HG03139 (cell line): ENCODE measurements at regions not wholly inside any gene's neighbourhood (a gene's known extent, or its start where the extent isn't known, plus 50 kb on each side); places are given as distances from the start of the nearest gene placed in this dataset.
"Not testable (repeated sequence)": the region's sequence is repeated elsewhere in the genome, so short reads cannot be mapped to it uniquely, and the experiment has no call there.

Source experiments
- ATAC-seq: cut with Tn5 transposase; IDR thresholded peaks from one replicate; pipeline ENCODE4 v1.9.1; 2021; ENCODE audit not compliant: unreplicated experiment

DNA sequence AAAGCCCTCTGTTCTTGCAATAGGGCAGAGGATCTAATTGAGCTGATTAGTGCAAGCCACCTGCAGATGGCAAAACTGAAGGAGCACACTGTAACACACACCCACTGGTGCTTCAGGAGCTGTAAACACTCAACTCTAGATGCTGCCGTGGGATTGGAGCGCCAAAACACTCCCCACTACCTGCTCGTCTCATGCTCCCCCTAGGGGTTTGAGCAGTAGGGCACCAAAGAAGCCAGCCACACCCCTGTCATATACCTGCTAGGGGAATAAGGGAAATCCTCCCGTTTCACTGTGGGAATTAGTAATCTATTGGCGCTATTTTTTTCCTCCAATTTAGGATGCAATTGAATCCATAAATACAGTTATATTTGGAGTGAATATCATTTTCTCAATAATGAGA, 360.2 kb downstream of the GLUD2 start:
- no peak for ATAC-seq

DNA sequence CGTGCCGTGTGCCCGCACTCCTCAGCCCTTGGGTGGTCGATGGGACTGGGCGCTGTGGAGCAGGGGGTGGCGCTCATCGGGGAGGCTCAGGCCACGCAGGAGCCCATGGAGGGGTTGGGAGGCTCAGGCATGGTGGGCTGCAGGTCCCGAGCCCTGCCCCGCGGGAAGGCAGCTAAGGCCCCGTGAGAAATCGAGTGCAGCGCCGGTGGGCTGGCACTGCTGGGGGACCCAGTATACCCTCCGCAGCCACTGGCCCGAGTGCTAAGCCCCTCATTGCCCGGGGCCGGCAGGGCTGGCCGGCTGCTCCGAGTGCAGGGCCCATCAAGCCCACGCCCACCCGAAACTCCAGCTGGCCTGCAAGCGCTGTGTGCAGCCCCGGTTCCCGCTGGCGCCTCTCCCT, 384.1 kb downstream of the GLUD2 start:
- not testable (repeated sequence) for ATAC-seq

DNA sequence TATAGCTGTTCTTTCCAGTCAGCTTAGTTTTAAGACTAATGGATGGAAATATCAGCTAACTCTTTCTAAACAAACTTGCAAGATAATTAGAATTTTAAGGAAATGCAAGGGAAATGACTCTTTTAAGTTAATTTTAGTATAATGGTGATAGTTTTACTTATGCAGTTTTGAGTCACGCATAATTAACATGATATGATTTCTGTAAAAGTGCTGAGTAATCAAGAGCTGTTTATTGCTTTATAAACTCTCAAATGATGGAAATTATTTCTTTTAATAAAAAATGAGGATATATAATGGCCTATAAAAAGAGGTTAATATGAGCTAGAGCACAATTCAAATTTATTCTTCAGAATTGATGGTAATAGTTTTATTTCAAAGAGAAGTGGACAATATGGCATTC, 385.9 kb downstream of the GLUD2 start:
- ATAC-seq = no peak

DNA sequence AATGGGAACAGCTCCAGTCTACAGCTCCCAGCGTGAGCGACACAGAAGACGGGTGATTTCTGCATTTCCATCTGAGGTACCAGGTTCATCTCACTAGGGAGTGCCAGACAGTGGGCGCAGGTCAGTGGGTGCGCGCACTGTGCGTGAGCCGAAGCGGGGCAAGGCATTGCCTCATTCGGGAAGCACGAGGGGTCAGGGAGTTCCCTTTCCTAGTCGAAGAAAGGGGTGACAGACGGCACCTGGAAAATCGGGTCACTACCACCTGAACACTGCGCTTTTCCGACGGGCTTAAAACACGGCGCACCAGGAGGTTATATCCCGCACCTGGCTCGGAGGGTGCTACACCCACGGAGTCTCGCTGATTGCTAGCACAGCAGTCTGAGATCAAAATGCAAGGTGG, 390.3 kb downstream of the GLUD2 start:
- ATAC-seq = not testable (repeated sequence)

DNA sequence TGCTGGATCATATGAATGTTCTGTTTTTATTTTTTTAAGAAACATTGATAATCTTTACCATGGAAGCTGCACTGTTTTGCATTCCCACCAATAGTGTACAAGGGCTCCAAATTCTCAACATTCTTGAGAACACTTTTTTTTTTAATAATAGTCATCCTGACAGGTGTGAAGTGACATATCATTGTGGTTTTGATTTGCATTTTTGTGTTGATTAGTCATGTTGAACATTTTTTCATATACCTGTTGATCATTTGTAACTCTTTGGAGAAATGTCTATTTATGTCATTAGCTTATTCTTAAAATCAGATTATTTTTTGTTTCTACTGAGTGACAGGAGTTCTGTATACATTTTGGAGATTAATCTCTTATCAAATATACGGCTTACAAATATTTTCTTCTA, 408.5 kb downstream of the GLUD2 start:
- no peak for ATAC-seq

DNA sequence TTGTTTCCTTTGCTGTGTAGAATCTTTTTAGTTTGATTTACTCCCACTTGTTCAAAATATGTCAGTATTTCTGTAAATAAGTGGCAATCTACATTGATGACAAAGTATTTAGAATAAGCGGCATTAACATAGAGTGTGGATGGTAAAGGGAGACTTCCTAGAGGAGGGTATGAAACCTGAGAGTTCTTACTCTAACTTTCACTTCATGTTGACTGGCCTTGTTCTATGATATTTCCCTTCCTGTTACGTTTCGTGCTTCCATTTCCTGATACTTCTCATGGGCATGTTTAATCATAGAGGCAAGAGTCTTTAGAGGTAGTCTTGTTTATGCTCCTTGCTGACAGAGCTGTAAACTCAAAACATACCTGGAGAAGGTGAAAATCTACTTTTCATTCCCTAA, 408.9 kb downstream of the GLUD2 start:
- ATAC-seq = peak; percentile 94

DNA sequence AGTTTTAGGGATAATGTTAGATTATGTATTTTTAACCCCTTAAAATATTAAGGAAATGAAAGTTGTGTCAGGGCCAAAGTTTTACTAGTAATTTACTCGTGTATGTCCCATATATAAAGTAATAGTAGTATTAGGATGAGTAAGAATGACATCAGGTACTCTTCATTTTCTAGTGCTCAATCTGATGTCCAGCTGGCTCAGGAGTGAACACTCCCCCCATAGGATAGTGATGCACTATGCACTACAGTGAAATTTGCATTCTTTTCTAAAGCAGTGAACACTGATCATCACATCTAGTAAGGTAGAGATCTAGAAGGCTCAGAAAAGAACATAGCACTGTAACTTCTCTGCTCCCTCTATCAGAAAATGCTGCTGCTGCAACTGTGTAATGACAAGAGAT, 409.7 kb downstream of the GLUD2 start:
- ATAC-seq = no peak

DNA sequence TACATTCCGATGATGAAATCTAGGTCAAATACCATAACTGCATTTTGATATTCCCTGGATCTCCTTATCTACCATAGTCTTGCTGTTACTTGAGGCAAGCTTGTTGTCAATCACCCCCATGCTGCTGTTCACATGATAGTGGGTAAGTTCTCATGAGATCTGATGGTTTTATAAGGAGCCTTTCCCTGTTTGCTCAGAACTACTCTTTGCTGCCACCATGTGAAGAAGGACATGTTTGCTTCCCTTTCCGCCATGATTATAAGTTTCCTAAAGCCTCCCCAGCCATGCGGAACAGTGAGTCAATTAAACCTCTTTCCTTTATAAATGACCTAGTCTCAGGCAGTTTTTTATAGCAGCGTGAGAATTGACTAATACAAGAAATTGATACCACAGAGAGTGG, 432.0 kb downstream of the GLUD2 start:
- no peak for ATAC-seq

DNA sequence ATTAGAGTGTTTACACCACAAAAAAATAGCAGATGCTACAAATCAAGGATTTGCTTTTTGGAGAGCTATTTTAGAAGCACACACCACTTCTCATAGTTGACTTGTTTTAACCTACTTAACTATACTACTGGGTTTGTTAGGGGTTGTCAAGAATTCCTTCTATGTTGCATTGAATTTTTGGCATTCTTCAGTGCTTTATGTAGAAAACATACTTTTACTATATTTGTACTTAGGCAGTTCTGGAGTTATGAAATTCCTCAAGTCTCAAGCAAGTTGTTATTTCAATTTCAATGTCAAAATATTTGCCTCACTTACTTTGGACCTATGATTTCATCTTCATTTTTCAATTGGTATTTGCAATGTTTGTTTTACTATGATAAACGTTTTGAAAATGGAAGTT, 449.6 kb downstream of the GLUD2 start:
- ATAC-seq = no peak

DNA sequence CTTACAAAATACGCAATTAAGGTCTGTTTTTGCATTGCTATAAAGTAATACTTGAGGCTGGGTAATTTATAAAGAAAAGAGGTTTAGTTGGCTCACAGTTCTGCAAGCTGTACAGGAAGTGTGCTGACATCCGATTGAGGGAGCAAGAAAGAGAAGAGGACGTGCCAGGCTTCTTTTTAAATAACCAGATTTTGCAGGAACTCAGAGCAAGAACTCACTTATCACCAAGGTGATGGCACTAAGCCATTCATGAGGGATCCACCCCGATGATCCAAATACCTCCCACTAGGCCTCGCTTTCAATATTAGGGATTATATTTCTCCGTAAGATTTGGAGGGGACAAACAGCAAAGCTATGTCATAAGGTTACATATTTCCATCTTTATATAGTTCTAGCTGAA, 456.7 kb downstream of the GLUD2 start:
- no peak for ATAC-seq

DNA sequence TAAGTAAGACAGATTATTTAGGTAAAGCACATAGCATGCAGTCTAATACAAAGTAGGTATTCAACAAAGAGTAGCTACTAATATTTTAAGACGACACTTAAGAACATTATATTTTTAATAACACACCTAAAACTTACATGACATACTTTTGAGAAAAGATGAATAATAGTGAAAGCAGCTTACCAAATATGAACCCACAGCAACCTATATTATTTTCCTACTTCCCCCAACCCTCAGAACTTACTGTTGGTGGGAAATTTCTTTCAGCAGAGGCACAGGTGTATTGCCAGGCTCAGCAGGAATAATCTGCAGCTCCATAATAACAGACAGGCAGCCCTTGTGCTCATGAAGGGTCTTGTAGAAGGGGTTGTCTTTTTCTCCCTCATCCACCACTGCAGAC, 498.9 kb downstream of the GLUD2 start:
- no peak for ATAC-seq

DNA sequence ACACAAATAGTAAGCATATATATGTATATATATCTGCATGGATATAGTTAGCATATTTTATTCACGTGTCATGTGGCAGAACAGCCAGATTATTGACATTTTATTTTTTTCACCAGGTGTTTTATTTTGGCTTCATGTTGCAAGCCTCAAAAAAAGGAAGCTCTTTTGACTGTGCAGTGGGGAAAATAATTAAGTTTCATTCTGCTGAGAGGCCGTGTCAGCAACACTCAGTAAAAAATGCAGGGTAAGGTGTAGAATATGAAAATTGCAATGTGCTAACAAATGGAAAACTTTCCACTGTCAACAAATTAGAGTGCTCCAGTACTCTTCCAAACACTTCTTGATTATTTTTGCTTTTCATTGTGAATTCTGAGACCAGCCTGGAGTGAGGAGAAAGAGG, 511.5 kb downstream of the GLUD2 start:
- no peak for ATAC-seq

DNA sequence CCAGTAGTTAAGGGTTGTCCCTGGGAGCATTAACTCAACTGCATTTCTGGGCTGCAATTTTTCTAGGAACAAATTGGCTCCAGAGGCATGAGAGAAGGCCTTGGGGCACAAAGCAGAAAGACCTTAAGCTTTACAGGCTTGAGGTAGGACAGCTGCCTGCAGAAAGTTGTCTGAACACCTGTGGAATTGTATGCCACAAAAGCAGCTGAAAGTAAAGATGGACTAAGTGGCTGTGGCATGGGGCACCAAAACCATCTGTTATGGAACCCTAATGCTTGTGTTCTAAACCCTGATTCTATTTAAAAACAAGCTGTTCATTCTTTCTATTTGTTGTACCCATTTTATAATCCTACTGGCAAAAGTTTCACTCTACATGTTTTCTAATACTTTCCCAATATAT, 515.2 kb downstream of the GLUD2 start:
- no peak for ATAC-seq

DNA sequence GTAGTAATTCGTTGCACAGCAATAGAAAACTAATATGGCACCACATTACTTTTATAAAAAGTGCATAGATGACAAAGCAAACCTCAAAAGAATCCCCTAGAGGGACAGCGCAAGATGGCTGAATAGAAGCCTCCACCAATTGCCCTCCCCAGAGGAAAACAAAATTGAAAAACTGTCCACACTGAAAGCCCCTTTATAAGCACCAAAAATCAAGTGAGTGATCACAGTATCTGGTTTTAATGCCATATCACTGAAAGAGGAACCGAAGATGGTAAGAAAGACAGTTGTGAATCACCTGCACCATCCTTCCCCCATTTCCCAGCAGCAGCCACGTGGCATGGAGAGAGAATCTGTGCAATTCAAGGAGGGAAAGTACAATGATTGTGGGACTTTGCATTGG, 522.2 kb downstream of the GLUD2 start:
- no peak for ATAC-seq

DNA sequence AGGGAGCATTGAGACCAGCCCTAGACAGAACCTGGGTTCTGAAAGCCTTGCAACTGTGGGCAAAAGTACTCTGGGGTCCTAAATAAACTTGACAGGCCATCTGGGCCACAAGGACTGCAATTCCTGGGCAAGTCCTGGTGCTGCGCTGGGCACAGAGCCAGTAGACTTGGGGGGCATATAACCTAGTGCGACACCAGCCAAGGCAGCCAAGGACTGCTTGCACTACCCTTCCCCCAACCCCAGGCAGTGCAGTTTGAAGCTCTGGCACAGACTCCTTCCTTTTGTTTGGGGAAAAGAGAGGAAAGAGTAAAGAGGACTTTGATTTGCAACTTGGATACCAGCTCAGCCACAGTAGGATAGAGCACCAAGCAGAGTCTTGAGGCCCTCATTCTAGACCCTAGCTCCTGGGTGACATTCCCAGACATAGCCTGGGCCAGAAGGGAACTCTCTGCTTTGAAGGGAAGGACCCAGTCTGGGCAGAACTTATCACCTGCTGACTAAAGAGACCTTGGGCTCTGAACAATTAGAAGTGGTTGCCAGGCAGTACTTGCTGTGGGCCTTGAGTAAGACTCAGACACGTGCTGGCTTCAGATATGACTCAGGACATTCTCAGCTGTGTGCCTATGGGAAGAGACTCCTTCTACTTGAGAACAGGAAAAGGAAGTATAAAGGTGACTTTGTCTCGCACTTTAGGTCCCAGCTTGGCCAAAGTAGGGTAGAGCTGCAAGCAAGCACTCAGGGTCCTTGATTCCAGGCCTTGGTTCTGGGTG, 522.8 kb downstream of the GLUD2 start:
- ATAC-seq = no peak

DNA sequence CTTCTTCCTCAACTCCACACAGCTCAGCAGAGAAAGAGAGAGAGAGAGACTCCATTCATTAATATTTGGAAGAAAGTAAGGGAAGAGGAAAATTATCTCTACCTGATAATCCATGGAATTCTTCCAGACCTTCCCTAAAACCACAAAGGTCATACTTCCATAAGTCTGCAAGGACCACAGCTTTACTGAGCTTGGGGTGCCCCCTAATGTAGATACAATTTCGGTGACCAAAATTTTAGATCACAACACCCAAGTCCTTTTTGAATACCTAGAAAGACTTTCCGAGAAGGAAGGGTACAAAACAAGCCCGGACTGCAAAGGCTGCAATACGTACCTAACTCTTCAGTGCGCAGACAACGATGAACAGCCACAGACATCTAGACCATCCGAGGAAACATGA, 523.9 kb downstream of the GLUD2 start:
- ATAC-seq = no peak

DNA sequence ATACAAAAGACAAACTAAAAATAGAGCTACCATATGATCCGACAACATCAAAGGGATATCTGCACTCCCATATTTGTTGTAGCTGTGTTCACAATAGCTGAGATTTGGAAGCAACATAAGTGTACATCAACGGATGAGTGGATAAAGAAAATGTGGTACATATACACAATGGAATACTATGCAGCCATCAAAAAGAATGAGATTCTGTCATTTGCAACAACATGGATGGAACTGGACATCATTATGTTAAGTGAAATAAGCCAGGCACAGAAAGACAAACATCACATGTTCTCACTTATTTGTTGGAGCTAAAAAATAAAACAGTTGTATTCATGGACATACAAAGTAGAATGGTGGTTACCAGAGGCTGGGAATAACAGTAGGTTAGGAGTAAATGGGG, 527.0 kb downstream of the GLUD2 start:
- ATAC-seq = not testable (repeated sequence)

DNA sequence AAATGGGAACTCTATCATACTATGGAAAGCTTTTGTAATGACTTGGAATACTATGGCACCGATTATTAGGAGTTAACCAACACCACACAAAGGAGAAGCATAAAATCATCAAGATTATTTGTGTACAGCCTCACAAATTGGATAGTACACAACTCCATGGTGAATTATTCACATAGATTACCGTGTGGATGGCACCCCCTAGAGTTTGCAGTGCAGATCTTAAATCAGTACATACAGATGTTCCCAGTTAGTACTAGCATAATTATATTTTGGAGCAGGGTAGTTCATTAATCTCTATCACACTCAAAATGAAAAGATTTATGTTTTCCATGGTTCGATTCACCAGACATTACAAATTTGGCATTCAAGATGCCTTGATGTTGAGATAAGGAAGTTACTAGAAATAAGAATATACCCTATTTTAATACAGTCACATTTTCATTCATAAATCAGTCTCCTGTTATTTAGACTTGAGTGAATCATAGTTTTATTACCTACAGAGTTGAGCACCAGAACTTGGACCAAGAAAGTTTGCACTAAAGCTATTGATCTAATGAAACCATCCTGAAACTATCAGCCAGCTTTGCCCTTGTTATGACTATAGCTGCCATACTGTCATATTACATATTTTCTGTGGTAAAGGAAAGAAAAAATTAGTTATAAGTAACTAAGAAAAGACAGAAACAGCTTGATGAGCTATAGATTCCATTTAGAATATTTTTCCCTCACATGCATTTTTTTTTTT, 531.8 kb downstream of the GLUD2 start:
- ATAC-seq = no peak

DNA sequence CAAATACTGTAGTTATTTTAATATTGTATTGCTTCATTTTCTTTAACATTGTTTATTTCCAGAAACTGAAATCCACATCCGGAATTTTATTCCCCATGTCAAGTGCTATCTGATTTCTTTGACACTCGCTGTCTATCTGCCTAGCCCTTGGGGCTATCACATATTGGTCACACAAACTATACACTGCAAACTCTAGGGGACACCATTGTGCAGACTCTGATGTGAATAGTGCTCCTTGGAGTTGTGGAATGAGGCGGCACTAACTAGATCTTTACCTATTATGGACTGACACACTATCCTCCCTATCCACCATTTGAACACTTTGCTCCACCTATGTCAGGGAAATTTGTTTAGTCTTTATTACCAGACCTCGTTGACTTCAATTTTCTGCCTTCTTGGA, 534.5 kb downstream of the GLUD2 start:
- no peak for ATAC-seq

DNA sequence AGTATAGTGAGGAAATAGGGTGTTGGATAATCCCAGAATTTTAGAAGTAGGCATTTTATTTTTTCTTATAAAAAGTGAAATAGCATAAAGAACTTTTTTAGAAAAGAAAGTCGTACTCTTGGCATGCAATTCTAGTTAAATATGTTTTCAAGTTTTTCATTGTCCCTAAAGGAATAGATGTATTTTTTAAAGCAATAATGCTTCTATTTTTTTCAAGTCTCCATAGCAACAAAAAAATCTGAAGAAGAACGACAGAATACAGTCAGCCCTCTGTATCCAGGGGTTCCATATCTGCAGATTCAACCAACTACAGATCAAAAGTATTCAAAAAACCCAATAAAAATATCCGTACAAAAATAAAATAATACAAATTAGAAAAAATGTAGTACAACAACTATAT, 538.2 kb downstream of the GLUD2 start:
- ATAC-seq = no peak

DNA sequence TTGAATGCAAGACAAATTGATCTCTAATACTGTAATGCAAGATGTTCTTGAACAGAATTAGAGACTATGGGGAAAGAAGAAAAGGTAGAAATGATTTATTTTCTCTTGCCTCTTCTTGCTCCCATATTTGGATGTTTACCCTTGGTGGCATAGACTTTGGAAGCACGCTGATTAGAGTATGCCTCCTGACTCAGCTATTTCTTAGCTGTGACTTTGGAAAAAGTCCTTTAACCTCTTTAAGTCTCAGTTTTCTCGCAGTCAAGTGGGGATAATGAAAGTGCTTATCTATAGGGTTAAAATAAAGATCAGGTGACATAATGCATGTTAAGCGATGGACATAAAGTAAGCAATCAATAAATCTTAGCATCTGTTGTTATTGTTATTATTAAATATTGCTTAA, 545.5 kb downstream of the GLUD2 start:
- no peak for ATAC-seq

DNA sequence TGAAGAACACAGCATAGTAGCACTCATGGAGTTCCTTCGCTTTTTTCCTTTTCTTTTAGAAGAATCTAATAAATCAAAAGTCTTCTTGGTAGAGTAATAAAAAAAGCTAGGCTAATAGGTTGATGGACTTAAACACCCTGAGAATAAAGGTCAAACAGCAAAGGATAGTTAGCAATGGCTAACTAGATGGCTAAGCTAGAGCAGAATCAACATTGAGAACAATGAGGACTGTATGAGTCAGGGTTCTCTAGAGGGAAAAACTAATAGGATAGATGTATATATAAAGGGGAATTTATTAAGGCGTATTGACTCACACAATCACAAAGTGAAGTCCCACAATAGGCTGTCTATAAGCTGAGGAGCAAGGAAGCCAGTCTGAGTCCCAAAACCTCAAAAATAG, 550.9 kb downstream of the GLUD2 start:
- no peak for ATAC-seq

DNA sequence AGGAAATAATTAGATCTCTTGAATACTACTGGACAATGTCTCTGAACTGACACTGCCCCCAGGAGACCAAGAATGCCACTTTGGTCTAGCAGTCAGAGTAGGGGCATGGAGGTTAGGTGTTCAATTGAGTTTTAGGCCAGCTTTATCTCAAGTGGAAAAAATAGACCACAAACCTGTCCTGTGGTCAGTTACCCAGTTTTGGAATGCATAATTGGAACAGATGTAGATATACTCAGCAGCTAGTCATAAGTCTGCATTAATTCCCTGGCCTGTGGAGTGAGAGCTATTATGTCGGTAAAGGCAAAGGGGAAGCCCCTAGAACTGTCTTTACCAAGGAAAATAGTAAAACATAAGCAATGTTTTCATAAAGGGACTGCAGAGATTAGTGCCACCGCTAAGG, 587.7 kb downstream of the GLUD2 start:
- no peak for ATAC-seq
